HG02610 (cell line): ENCODE measurements at regions not wholly inside any gene's neighbourhood (a gene's known extent, or its start where the extent isn't known, plus 50 kb on each side); places are given as distances from the start of the nearest gene placed in this dataset.
"Not testable (repeated sequence)": the region's sequence is repeated elsewhere in the genome, so short reads cannot be mapped to it uniquely, and the experiment has no call there.

Experiments
- ATAC-seq: cut with Tn5 transposase; IDR thresholded peaks from one replicate; pipeline ENCODE4 v1.9.1; 2021; ENCODE audit warnings: mild to moderate bottlenecking, moderate library complexity; ENCODE audit not compliant: unreplicated experiment

DNA sequence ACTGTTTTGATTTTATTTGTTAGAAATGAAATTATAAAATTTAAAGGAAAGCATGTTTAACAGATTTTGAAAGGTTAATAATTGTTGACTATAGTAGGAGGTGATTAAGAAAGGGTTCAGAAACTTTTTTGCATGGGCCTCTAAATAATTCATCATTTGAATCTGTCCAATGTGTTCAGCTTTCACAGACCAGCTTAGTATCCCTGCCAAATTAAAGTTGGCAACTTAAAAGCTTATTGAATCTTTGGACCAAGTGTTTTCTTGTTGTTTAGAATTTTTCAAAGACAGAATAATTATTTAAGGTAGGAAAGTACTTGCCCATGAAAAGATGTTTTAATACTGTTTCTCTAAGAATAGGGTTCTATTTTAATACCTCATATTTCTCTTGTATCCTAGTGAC, 466.0 kb downstream of the GJA1 start:
- no peak for ATAC-seq

DNA sequence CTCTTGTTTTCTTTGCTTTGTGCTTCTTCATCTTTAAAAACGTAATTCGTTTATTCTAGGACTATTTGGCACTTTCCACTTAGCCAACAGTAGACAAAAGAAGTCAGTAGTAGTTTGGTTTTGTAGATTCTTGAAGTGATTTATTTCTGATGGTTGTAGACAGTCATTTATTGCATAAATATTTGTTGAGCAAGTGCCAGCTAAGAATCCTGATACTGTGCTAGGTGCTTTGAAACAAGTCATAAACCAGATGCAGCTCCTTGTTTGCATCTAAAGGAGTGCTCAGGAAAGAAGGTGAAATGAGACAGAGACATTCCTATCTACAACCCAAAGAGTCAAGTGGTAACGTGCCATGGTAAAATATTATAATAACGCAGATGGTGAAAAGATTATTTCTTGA, 469.1 kb downstream of the GJA1 start:
- no peak for ATAC-seq

DNA sequence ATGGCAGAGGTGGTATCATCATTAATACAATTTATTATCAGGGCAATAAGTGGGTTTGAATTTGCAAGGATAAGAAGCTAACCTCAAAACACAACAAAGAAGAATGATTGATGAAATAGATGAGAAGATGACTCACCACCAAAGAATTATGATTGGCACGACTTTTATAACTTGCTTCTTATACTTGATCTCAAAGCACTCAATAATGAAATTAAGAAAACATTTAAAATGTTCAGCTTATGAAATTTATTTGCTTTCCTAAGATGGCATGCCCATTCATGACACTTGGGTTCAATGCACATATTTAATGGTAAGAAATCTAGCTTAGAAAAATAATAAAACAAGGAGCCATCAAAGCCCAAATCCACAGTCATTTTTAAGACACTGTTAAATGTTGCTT, 477.5 kb downstream of the GJA1 start:
- ATAC-seq = no peak

DNA sequence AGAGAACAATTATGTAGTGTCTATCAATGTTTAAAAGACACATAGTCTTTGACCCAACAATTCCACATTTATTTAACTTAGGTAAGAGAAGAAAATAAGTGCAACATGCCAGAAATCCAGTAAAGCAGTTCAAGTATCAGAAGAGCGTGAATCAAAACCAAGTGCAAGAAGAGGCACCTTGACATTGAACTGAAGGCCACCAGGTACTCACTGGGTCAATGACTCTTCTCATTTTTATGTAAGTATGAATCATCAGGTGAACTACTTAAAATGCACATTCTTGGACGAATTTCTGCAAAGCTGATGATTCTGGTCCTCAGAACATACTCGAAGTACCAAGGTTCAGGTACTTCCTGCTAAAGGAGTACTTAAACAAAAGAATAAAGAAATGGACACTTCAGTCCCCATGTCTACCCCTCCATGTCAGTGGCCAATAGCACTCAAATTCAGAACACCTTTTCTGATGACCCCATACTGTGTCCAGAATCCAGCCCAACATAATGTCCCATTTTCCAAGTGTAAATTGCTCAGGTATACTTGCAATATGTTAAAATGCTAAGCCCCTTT, 481.9 kb downstream of the GJA1 start:
- ATAC-seq = no peak

DNA sequence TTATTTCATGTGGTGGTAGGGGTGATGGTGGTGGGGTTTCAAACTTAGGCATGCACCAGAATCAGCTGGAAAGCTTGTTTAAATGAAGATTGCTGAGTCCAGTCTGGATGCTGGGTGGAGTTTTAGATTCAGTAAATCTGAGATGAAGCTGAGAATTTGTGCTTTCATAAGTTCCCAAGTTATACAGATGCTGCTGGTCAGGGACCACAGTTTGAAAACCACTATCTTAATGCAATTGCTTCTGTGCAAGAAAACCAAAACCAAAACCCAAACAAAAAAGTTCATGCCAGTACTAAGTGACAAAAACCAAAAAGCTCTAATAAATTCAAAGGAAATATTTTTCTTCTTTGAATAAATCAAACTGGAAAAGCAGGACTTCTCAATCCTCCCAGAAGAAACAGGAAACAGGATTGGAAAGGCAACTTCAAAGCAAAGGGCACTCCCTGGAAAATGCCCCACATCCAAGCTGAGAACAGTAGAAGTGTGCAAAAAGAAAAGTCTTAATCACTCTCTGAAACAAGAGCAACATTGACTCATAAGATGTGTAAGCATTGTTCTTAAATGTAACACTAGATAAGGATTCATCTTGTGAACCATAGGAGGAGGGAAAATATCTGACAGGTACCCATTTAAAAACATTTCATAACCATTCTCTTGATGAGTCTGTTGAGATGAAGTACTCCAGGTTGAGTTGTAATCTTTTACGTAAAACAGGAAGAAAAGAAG, 481.5 kb upstream of the HSF2 start:
- no peak for ATAC-seq

DNA sequence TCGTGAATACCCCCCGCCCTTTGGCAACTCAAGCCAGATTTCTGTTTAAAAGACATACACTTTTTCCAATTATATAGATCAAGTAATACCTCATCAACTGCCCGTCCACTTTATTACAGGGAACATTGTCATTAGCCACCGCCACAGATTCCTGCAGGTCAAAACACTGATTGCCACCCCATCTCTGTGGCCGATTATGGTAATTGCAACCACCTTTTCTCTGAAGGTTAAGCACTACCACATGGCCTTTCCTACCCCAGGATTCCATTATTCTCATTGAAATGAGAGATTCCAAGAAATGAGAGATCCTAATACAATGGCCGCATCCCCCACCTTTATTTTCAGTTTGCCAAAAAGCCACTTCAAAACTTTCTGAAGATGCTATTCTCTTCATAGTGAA, 478.8 kb upstream of the HSF2 start:
- no peak for ATAC-seq

DNA sequence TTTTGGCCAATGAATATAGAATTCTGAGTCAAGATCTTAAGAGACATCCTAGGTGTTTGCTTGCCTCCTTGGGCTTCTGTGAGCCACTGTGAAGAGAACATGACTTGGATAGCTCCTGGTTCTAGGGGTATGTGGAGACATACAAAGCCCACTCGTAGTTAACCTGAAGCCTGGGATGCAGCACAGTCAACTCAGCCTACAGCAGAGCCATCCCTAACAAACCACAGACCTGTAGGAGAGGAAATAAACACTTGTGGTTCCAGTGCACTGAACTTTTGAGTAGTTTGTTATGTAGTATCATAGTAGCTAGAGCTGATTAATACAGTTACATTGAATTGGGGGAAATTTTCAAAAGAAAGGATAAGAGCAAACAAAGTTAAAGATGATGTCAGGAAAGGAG, 474.4 kb upstream of the HSF2 start:
- no peak for ATAC-seq

DNA sequence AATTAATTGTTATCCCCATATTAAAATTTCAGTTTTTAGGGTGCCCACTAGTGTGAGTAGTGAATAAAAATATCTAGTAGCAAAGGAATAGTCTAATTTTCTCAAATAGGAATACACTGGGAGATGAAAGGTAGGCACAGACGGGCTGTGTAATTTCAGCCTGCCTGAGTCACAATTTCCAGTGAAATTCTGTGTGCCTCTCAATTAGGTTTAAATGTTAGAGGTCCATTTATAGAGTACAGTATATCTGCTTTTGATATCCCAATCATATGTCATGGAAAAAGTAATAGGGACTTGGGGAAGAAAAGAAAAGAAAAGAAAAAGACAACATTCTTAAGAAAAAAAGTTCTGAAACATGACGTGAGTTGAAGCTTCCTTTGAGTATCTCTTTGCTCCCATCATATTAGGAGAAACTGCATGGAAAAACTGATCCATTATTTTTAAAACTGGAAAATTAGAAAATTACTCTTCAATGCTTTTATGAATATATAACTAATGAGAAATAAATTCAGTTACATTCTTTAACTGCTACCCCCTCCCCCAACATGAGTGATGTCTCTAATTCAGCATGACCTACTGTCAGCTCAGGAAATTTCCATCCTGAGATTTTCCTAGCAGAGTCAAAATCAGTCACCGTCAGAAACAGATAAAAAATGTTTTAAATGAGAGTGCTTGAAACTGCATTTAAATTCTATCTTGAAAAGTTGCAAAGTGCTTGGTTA, 473.8 kb upstream of the HSF2 start:
- no peak for ATAC-seq

DNA sequence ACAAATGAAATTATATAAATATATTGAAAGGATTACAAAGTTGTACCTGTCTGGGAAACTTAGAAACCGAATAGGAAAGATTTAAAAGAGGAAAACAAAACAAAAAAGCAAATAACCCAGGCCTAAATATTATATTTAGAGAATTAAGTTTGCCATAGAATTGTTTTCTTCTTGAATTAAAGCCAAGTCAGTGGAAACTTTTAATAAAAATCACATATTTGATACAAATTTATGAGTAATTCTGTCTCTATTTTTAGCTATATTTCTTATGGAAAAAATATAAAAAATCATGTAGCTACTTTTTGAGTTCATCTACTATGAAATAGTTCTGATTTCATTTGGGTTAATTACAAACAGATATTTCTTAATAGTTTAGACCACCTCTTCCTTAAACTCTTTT, 470.2 kb upstream of the HSF2 start:
- ATAC-seq = no peak

DNA sequence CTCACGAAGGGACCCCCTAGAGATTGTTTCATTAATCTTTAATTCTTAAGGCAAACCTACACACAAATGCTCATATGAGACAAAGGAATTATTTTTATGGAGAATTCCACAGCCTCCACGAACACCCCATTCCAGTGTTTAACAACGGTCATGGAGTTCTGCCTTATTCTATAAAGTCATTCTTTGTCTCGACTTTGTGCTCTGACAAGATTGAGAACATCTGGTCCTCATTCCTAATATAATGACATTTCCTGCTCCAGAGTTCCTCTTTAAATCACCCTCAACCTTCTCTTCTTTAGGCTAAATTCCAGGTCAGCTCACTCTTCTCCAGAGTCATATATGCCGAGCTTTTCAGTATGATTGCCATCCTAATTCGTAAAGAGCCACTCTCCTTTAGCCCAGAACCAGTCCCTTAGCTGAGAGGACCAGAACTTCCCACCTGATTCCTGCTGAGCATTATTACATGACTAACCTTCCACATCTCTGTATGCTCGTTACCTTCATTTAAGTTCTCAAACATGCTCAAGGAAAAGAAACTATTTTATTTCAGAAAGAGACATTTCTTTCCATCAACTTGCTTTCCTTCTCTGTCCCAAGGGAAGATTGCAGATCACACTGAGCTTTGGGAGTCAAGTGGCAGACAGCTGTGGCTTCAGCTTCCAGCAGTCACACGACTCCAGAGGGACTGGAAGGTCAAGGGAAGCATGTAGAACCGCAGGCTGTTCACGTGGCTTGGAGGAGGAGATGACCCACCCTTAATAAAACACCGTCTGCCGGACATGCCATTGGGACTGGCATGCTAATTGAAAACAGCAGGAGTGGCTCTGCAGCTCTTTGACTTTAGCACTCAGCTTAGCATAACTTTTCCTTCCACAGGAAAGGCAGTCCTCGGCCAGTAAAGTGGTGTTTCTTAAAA, 467.1 kb upstream of the HSF2 start:
- no peak for ATAC-seq

DNA sequence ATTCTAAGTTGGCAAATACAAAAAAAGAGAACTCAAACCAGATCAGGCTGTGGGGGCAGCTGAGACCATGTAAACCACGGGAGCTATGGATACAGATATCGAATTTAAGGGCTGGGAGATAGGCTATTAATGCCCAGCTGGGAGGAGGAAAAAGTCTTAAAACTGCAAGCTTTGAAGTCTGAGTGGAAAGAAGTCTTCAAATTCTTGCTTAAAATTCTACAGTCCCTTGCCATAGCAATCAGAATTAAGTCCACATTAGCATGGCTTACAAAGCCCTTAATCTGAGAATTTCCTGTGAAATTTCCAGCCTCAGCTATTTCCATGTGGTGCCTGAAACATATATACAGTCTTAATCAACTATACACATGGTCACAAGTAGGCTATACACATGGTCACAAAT, 465.0 kb upstream of the HSF2 start:
- no peak for ATAC-seq

DNA sequence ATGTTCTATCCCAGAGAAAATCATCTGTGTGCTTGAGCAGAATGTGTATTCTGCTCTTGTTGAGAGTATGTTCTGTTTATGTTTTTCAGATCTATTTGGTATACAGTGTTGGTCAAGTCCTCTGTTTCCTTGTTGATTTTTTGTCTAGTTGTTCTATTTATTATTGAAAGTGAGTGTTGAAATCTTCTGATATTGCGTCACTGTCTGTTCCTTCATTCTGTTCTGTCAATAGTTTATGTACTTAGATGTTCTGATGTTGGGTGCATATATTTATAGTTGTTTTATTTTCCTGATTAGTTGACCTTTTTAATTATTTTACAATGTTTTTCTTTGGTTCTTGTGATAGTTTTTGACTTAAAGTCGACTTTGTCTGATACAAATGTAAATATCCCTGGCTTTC, 458.7 kb upstream of the HSF2 start:
- ATAC-seq = no peak

DNA sequence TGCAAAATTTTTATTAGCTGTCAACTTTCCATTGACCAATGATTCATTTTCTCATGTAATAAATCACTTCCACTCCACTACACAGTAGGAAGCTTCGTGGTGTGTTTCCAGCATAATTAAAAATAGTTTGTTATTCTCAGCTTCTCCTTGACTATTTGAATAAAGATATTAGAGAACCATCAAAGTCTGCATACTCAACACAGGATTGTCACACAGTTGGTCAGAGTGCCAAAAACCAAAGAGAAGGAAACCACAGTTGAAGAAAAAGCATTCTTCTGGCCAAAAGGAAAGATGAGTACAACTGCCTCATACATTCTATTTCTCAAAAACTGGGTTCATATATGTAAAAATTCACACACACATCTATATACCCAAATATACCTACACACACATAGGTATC, 455.1 kb upstream of the HSF2 start:
- ATAC-seq = no peak

DNA sequence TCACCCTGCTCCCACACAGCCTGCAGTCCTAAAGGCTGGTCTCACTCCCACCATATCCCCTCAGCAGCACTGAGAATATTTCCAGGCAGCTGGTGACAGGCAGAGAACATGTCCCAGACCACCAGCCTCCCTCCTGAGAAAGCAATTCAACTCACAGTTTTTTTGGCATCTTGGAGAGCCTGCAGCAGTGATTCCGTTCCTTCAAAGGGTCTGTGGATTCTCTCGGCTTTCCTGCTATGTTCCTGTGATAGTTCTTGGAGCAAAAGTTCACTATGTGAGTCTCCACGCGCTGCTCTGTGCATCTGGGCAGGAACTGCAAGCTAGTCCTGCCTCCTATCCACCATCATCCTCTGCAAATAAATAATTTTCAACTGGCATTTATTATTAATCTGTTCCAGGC, 448.3 kb upstream of the HSF2 start:
- ATAC-seq = no peak

DNA sequence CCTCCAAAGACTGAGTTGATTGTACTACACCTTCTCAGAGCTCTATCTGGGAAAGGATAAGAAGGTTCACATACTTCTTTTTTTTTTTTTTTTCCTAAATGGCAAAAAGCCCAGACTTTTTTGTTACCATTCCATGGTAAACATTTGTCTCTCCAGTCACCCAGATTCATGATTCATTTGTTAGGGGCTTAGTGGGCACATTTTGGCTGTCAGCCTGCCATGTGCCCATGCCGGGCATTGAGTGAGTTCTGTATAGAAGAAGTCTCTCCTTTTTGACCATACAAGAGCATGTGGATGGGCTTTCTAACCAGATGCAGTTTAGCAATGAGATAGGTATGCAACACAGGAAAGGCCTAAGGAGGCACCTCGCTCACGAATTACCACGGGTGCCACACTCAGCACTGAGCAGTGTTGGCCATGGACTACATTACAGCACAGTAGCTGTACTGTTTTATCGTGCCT, 447.5 kb upstream of the HSF2 start:
- no peak for ATAC-seq

DNA sequence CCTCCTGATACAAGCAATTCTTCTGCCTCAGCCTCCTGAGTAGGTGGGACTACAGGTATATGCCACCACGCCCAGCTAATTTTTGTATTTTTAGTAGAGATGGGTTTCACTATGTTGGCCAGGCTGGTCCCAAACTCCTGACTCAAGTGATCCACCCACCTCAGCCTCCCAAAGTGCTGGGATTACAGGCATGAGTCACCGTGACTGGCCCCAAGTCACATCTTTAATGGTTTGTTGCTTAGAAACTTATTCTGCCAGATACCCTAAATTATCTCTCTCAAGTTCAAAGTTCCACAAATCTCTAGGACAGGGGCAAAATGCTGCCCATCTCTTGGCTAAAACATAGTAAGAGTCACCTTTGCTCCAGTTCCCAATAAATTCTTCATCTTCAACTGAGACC, 444.1 kb upstream of the HSF2 start:
- not testable (repeated sequence) for ATAC-seq

DNA sequence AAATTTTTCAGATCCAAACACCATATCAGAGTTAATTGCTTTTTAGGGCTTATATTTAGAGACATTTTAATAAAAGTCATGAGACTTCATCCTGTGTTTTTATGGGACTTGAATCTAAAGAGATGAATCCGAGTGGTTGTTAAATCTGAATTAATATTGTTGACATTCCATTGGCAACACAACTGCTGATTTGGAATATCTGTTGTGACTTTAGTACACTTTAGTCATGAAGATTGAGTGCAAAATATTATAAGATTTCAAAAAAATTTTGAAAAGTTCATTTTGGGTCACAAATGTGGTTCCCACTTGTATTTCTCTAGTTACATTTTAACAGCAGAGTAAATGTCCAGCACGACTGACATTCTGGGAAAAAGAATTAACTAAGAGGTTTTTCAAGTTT, 442.7 kb upstream of the HSF2 start:
- no peak for ATAC-seq

DNA sequence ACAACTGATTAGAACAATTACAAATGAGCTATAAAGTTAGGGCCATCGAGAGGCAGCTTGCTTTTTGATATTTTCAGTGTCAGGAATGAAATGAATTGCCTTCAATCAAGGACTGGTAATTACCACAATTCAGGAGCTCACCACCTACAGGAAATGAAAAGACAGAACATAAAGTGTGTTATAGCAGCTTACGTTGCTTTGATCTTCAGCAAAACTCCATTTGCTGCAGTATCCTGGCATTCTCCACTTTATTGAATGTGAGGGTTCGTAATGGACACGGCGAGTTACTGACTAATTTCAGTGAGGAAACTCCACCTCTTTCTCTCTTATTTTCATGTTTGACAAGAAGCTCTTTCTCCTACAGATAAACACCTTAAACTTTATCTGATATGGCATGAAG, 440.0 kb upstream of the HSF2 start:
- ATAC-seq = no peak

DNA sequence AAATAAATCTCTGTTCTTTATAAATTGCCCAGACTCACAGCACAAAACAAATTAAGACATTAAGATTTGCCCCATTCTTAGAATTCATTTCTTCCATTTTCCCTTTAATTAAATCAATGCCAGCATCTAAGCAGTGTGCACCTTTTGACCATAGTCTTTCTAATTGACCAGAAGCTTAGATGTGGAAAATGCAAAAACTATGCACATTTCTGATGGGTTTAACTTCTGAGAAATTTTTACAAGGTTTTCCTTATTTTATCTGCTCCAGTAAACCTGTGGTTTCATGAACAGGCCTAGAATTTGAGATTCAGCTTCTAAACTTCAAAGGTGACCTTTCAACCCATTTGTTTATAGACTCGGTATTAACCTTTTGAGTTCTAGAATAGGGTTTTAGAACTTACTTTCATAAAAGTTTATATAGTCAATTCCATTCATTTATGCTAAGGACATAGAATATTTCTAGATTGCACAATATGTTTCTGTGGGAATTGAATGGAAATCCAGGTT, 437.8 kb upstream of the HSF2 start:
- ATAC-seq = no peak

DNA sequence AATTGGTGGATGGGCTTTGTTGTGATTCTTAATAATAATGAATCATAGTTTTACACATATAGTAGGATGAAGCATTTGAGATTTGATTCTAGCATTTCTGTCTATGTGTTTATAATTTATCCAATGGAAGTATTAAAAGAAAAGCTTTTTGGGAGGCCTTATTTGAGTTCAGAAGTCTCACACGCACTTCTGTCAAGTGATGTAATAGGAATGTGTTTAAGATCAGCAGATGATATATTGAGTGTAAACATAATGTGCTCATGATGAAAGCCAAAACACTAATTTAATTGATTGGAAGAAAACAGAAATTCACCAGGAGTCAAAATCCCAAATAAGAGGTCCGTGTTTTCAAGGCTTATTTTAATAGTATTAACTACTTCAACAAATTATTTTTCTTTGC, 435.6 kb upstream of the HSF2 start:
- no peak for ATAC-seq

DNA sequence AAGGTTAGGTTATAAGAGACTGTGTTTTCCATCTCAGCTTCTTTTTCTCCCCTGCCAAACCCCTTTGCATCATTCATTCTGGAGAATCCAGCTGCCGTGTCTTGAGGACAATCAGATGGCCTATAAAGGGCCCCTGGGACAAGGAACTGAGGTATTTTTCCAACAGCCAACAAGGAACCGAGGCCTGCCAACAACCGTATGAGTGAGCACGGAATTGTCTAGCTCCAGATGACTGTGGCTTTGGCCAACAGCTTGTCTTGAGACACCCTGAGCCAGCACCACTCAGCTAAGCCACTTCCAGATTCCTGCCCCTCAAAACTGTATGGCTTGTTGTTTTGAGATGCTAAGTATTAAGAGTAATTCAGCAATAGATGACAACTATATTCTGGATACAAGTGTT, 433.7 kb upstream of the HSF2 start:
- no peak for ATAC-seq
